ENCODE measurements at regions not wholly inside any gene's neighbourhood (a gene's known extent, or its start where the extent isn't known, plus 50 kb on each side); places are given as distances from the start of the nearest gene placed in this dataset.
A peak's percentile ranks its signal among the peaks of the same experiment; 100 is the strongest.
"Not testable (repeated sequence)": the region's sequence is repeated elsewhere in the genome, so short reads cannot be mapped to it uniquely, and the experiment has no call there.

- DNase-seq (ENCODE audit: extremely low read depth, low read depth, low spot score): not testable (repeated sequence)
Measured at GRCh38 chr6:121634586-121634985, 199.1 kb downstream of the GJA1 start.

GRCh38 chr6:121635355-121635754, 199.9 kb downstream of the GJA1 start:
- DNase-seq (ENCODE audit: extremely low read depth, low read depth, low spot score): no peak

GRCh38 chr6:121636217-121636616, 200.8 kb downstream of the GJA1 start:
- not testable (repeated sequence) for DNase-seq (ENCODE audit: extremely low read depth, low read depth, low spot score)

GRCh38 chr6:121639021-121639420, 203.6 kb downstream of the GJA1 start:
- no peak for DNase-seq (ENCODE audit: extremely low read depth, low read depth, low spot score)

GRCh38 chr6:121641158-121641557, 205.7 kb downstream of the GJA1 start:
- DNase-seq (ENCODE audit: extremely low read depth, low read depth, low spot score): no peak

- DNase-seq (ENCODE audit: extremely low read depth, low read depth, low spot score): no peak
Measured at GRCh38 chr6:121645100-121645745, 209.8 kb downstream of the GJA1 start.

- DNase-seq (ENCODE audit: extremely low read depth, low read depth, low spot score): peak; percentile 63
Measured at GRCh38 chr6:121647905-121648304, 212.5 kb downstream of the GJA1 start.

GRCh38 chr6:121649951-121650350, 214.5 kb downstream of the GJA1 start:
- no peak for DNase-seq (ENCODE audit: extremely low read depth, low read depth, low spot score)

GRCh38 chr6:121651420-121651819, 216.0 kb downstream of the GJA1 start:
- DNase-seq (ENCODE audit: extremely low read depth, low read depth, low spot score): peak; percentile 95

GRCh38 chr6:121652223-121652622, 216.8 kb downstream of the GJA1 start:
- peak; percentile 78 for DNase-seq (ENCODE audit: extremely low read depth, low read depth, low spot score)

- DNase-seq (ENCODE audit: extremely low read depth, low read depth, low spot score): peak; percentile 94
Measured at GRCh38 chr6:121652726-121653623, 217.5 kb downstream of the GJA1 start.

GRCh38 chr6:121653624-121654008, 218.2 kb downstream of the GJA1 start:
- DNase-seq (ENCODE audit: extremely low read depth, low read depth, low spot score): no peak

- DNase-seq (ENCODE audit: extremely low read depth, low read depth, low spot score): peak; percentile 31
Measured at GRCh38 chr6:121657972-121658371, 222.5 kb downstream of the GJA1 start.

GRCh38 chr6:121660277-121660676, 224.8 kb downstream of the GJA1 start:
- DNase-seq (ENCODE audit: extremely low read depth, low read depth, low spot score): no peak

- DNase-seq (ENCODE audit: extremely low read depth, low read depth, low spot score): no peak
Measured at GRCh38 chr6:121663292-121663810, 227.9 kb downstream of the GJA1 start.

- DNase-seq (ENCODE audit: extremely low read depth, low read depth, low spot score): no peak
Measured at GRCh38 chr6:121664158-121664557, 228.7 kb downstream of the GJA1 start.

- peak; percentile 81 for DNase-seq (ENCODE audit: extremely low read depth, low read depth, low spot score)
Measured at GRCh38 chr6:121666814-121667213, 231.4 kb downstream of the GJA1 start.

- DNase-seq (ENCODE audit: extremely low read depth, low read depth, low spot score): no peak
Measured at GRCh38 chr6:121668259-121668658, 232.8 kb downstream of the GJA1 start.

GRCh38 chr6:121670511-121670910, 235.1 kb downstream of the GJA1 start:
- DNase-seq (ENCODE audit: extremely low read depth, low read depth, low spot score): no peak

- DNase-seq (ENCODE audit: extremely low read depth, low read depth, low spot score): no peak
Measured at GRCh38 chr6:121677571-121677970, 242.1 kb downstream of the GJA1 start.

GRCh38 chr6:121678245-121678644, 242.8 kb downstream of the GJA1 start:
- no peak for DNase-seq (ENCODE audit: extremely low read depth, low read depth, low spot score)

- no peak for DNase-seq (ENCODE audit: extremely low read depth, low read depth, low spot score)
Measured at GRCh38 chr6:121680058-121680457, 244.6 kb downstream of the GJA1 start.
